ENCODE measurements at regions not wholly inside any gene's neighbourhood (a gene's known extent, or its start where the extent isn't known, plus 50 kb on each side); places are given as distances from the start of the nearest gene placed in this dataset.

DNA sequence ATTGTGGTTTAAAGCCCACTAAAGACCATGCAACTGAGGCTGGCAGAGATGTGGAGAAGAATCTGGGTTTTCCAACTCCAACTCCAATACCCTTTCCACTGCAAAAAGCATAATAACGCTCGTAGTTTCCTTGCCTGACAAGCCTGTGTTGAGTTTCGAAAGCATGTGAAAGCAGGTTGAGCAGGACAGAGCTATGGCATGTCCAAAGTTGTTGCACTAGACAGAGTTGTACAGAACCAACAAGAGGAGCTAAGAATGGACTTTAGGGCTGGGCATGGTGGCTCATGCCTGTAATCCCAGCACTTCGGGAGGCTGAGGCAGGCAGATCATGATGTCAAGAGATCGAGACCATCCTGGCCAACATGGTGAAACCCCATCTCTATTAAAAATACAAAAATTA lies 572.0 kb upstream of the TBX3 start:
- Histone ChIP-seq H3K27me3 (replicated peaks in 1 of 4; ENCODE audit: control insufficient read depth in 3 of 4, extremely low read depth in 1 of 4, insufficient read depth in 3 of 4, low read length in 3 of 4) (no peaks in the 10 kb centered on the region), H2BK5ac (ENCODE audit: low read depth, low read length) (no peak overlapping the region), H3K23ac (ENCODE audit: insufficient read length) (no peak overlapping the region), H3K4me2 (ENCODE audit: insufficient read depth in 1 of 2, low read depth in 2 of 2, low read length in 2 of 2) (no peak overlapping the region), H4K91ac (replicated peaks; ENCODE audit: insufficient read length, low read length) (no peak overlapping the region), H3K4me3 (ENCODE audit: extremely low read depth in 1 of 4, insufficient read depth in 2 of 4, low read depth in 3 of 4, low read length in 4 of 4) (no peak overlapping the region), H3K9me3 (ENCODE audit: insufficient read depth in 2 of 2, low read depth in 1 of 2, low read length in 1 of 2) (no peaks in the 10 kb centered on the region), H2AFZ (ENCODE audit: low read length) (no peak overlapping the region), H3K56ac (replicated peaks; ENCODE audit: insufficient read length, low read depth, low read length) (no peak overlapping the region), H3K23me2 (ENCODE audit: low read depth, low read length) (no peaks in the 10 kb centered on the region), H4K5ac (ENCODE audit: insufficient read length, low read depth, low read length) (no peak overlapping the region), H3K27ac (ENCODE audit: low read depth, low read length) (no peak overlapping the region), H3K79me2 (ENCODE audit: control insufficient read depth in 1 of 2, insufficient read depth in 2 of 2, low read length in 2 of 2) (no peaks in the 10 kb centered on the region), H3K18ac (ENCODE audit: extremely low read depth, low read length) (no peak overlapping the region), H4K8ac (ENCODE audit: extremely low read depth, insufficient read depth, low read length) (no peak overlapping the region), H3K4ac (replicated peaks; ENCODE audit: insufficient read length, low read depth, low read length) (no peak overlapping the region), H3K14ac (ENCODE audit: insufficient read length) (no peak overlapping the region), H2BK20ac (ENCODE audit: low read length) (no peak overlapping the region), H3K4me1 (replicated peaks in 1 of 4; ENCODE audit: control insufficient read depth in 3 of 4, insufficient read depth in 4 of 4, low read length in 3 of 4) (no peaks in the 10 kb centered on the region), H4K20me1 (replicated peaks in 1 of 2; ENCODE audit: control insufficient read depth in 1 of 2, insufficient read depth in 2 of 2, low read length in 2 of 2) (no peaks in the 10 kb centered on the region), H2BK12ac (ENCODE audit: low read depth, low read length) (no peak overlapping the region), H2AK5ac (ENCODE audit: low read depth, low read length) (no peak overlapping the region), H2BK15ac (ENCODE audit: low read length) (no peak overlapping the region), H3K79me1 (ENCODE audit: low read depth, low read length) (no peaks in the 10 kb centered on the region), H3K9ac (replicated peaks in 1 of 4; ENCODE audit: extremely low read depth in 1 of 4, low read depth in 3 of 4, low read length in 3 of 4) (no peak overlapping the region), H2BK120ac (replicated peaks; ENCODE audit: low read depth, low read length) (no peak overlapping the region), H3K36me3 (ENCODE audit: control insufficient read depth in 2 of 4, insufficient read depth in 4 of 4, low read length in 3 of 4) (no peaks in the 10 kb centered on the region)
- CTCF ChIA-PET (ENCODE audit: partially characterized antibody): interaction anchor here (0.7 to 0.8 kb wide), 2 partner anchors 22 to 50 kb away, joined by 3 read pairs; no protein-coding TSS in a partner anchor
- 90% methylated on average over 5 of the region's 5 CpGs; no CpG with 5 or more reads in 1 of the 2 experiments for WGBS, 2 experiments (ENCODE audit: extremely low coverage in 1 of 2, insufficient coverage in 1 of 2, insufficient read length in 1 of 2, insufficient replicate concordance in 2 of 2, low coverage in 1 of 2, low lambda C conversion rate in 2 of 2, missing lambda C conversion rate in 1 of 2)
- no peak for FAIRE-seq
- POLR2A ChIA-PET (ENCODE audit: partially characterized antibody): no interaction called here
- no peak for DNase-seq (ENCODE audit: low read depth in 1 of 2, low spot score in 2 of 2)
- TF ChIP-seq TAF7 (optimal IDR thresholded peaks at IDR 0.05; ENCODE audit: borderline replicate concordance, low read depth, low read length) (no peak), NRF1 (IDR thresholded peaks at IDR 0.05; ENCODE audit: low read depth, low read length) (no peak), RNF2 (IDR thresholded peaks at IDR 0.05; ENCODE audit: borderline replicate concordance, low read depth, low read length, missing control alignments, poor library complexity, severe bottlenecking) (no peak), TBP (IDR thresholded peaks at IDR 0.05; ENCODE audit: low read depth, low read length) (no peak), EGR1 (IDR thresholded peaks at IDR 0.05; ENCODE audit: borderline replicate concordance, low read depth, low read length) (no peak), SIX5 (IDR thresholded peaks at IDR 0.05; ENCODE audit: low read depth, low read length) (no peak)
- TF ChIP-seq, protein P1, sequence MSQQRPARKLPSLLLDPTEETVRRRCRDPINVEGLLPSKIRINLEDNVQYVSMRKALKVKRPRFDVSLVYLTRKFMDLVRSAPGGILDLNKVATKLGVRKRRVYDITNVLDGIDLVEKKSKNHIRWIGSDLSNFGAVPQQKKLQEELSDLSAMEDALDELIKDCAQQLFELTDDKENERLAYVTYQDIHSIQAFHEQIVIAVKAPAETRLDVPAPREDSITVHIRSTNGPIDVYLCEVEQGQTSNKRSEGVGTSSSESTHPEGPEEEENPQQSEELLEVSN (IDR thresholded peaks at IDR 0.05): no peak
- TF ChIP-seq, protein P2, sequence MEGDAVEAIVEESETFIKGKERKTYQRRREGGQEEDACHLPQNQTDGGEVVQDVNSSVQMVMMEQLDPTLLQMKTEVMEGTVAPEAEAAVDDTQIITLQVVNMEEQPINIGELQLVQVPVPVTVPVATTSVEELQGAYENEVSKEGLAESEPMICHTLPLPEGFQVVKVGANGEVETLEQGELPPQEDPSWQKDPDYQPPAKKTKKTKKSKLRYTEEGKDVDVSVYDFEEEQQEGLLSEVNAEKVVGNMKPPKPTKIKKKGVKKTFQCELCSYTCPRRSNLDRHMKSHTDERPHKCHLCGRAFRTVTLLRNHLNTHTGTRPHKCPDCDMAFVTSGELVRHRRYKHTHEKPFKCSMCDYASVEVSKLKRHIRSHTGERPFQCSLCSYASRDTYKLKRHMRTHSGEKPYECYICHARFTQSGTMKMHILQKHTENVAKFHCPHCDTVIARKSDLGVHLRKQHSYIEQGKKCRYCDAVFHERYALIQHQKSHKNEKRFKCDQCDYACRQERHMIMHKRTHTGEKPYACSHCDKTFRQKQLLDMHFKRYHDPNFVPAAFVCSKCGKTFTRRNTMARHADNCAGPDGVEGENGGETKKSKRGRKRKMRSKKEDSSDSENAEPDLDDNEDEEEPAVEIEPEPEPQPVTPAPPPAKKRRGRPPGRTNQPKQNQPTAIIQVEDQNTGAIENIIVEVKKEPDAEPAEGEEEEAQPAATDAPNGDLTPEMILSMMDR (IDR thresholded peaks at IDR 0.05; ENCODE audit: control extremely low read depth in 1 of 3, insufficient read depth in 1 of 3, low read depth in 1 of 3, low read length in 3 of 3): no peak
- TF ChIP-seq, protein P3, sequence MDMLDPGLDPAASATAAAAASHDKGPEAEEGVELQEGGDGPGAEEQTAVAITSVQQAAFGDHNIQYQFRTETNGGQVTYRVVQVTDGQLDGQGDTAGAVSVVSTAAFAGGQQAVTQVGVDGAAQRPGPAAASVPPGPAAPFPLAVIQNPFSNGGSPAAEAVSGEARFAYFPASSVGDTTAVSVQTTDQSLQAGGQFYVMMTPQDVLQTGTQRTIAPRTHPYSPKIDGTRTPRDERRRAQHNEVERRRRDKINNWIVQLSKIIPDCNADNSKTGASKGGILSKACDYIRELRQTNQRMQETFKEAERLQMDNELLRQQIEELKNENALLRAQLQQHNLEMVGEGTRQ (IDR thresholded peaks at IDR 0.05; ENCODE audit: low read length): no peak

Data from H1 (cell line).